ENCODE measurements at regions not wholly inside any gene's neighbourhood (a gene's known extent, or its start where the extent isn't known, plus 50 kb on each side); places are given as distances from the start of the nearest gene placed in this dataset.

DNA sequence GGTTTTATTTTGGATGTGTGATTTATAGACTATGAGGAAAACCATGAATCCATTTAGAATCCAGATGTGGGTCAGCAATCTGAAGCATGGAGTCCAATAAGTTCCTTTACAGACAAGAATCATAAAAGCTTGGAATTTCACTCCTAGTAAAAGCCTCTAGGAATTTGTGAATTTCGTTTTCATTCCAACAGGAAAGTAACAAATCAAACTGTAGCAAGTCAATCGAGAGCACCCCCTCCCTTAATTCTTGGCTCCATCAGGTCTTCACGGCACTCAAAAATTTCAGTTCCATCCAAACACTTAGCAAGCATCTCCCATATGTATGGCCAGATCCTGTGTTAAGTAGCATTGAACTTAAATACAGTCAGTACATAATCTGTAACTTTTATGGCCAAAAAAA is 143.6 kb upstream of the POU2AF2 start:
- no peaks in the 10 kb centered on the region for H3K9me3 ChIP-seq
- no peaks in the 10 kb centered on the region for H3K36me3 ChIP-seq
- no peaks in the 10 kb centered on the region for H3K27me3 ChIP-seq
- TF ChIP-seq POLR2A (IDR thresholded peaks at IDR 0.05) = no peak
- TF ChIP-seq, protein P1, sequence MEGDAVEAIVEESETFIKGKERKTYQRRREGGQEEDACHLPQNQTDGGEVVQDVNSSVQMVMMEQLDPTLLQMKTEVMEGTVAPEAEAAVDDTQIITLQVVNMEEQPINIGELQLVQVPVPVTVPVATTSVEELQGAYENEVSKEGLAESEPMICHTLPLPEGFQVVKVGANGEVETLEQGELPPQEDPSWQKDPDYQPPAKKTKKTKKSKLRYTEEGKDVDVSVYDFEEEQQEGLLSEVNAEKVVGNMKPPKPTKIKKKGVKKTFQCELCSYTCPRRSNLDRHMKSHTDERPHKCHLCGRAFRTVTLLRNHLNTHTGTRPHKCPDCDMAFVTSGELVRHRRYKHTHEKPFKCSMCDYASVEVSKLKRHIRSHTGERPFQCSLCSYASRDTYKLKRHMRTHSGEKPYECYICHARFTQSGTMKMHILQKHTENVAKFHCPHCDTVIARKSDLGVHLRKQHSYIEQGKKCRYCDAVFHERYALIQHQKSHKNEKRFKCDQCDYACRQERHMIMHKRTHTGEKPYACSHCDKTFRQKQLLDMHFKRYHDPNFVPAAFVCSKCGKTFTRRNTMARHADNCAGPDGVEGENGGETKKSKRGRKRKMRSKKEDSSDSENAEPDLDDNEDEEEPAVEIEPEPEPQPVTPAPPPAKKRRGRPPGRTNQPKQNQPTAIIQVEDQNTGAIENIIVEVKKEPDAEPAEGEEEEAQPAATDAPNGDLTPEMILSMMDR (IDR thresholded peaks at IDR 0.05) = no peak
- H3K4me3 ChIP-seq = no peak overlapping the region
- no peak overlapping the region for H3K27ac ChIP-seq
- H3K4me1 ChIP-seq = no peaks in the 10 kb centered on the region
- no peak for DNase-seq

DNA sequence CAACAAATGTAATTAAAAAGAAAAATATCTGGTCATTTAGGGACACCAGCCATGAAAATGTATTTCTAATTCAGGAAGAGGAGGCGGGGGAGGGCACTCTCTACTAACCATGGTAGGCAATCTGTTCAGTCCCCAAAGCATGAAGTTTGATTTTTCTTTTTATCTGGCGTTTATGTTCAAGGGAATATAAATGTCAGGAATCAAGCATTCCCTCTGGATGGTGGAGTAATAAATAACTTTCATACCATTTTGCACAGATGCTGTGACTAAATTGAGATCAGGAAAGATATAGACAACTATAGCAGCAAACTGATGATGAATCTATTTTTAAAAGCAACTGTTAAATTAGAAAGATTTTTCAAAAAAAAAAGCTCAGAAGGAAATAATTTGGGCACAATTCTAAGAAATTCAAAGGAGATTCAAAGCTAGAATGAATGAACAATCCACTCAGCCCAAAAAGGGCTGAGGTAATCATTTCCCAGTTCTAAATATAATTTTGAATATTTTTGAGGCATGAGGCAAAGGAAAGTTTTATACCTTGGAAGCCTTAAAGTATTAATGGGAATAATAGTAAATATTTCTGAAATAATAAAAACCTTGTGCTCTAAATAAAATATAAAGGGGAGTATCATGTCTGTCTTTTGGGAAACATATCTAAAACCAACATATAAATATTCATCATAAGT is 146.4 kb upstream of the POU2AF2 start:
- Histone ChIP-seq H3K27me3 (no peaks in the 10 kb centered on the region), H3K9me3 (no peaks in the 10 kb centered on the region), H3K4me1 (no peaks in the 10 kb centered on the region), H3K27ac (no peak overlapping the region), H3K4me3 (no peak overlapping the region), H3K36me3 (no peaks in the 10 kb centered on the region)
- no peak for TF ChIP-seq POLR2A (IDR thresholded peaks at IDR 0.05)
- TF ChIP-seq, protein P1 (IDR thresholded peaks at IDR 0.05) = no peak
- no peak for DNase-seq

DNA sequence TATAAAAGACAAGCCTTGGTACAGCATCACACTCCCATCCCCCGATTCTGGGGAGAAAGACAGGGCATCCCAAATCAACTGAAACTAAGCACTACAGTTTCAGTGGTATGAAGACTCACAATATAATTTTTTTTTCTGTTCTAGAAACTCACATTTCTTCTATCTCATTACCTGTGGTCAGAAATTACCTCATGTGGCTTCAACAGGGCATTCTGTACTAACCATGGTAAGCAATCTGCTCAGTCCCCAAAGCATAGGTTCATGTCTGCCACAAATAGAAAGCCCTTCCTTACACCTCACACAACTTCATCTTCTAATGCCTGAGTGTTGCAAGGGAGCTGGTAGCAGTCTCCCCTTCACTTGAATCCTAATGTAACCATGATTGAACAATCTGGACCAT is 147.4 kb upstream of the POU2AF2 start:
- Histone ChIP-seq H3K4me3 (no peak overlapping the region), H3K4me1 (no peaks in the 10 kb centered on the region), H3K9me3 (no peaks in the 10 kb centered on the region), H3K27me3 (no peaks in the 10 kb centered on the region), H3K36me3 (no peaks in the 10 kb centered on the region), H3K27ac (no peak overlapping the region)
- DNase-seq = no peak
- TF ChIP-seq, protein P1 (IDR thresholded peaks at IDR 0.05) = no peak
- no peak for TF ChIP-seq POLR2A (IDR thresholded peaks at IDR 0.05)

DNA sequence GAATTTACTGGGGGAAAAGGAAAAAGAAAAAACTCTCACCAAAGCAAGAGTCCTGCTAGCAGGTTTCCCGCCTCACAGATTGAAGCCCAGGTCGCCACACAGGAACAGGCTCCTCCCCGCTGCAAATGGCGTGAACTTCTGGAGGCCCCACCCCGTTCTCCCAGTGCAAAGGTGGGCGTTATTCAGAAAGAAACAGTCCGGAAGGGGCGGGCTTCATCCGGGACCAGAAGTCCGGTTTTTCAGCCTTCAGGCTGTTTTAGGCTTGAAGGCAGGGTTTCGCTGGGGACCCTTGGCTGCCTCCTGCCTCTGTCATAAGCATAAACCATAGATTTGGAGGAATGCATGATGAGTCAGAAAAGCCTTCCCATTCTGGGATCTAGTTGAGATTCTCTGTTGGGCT is 148.3 kb upstream of the POU2AF2 start:
- peak in 1 of 3 donors; percentile 31 for DNase-seq
- no peak overlapping the region for H3K27ac ChIP-seq

DNA sequence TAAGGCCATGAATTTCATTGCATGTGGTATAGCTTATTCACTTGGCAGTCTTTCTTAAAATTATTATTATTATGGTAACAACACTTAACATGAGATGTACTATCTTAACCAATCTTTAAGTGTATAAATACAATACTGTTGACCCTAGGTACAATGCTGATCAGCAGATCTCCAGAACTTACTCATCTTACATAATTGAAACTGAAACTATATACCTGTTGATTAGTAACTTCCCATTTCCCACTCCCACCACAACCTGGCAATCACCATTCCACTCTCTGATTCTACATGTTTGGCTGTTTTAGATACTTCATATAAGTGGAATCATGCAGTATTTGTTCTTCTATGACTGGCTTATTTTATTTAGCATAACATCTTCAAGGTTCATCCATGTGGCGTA is 150.2 kb upstream of the POU2AF2 start:
- no peak for DNase-seq
- H3K4me3 ChIP-seq = no peak overlapping the region
- TF ChIP-seq POLR2A (IDR thresholded peaks at IDR 0.05) = no peak
- TF ChIP-seq, protein P1 (IDR thresholded peaks at IDR 0.05) = no peak
- no peaks in the 10 kb centered on the region for H3K4me1 ChIP-seq
- no peaks in the 10 kb centered on the region for H3K27me3 ChIP-seq
- no peak overlapping the region for H3K27ac ChIP-seq
- H3K9me3 ChIP-seq = no peaks in the 10 kb centered on the region
- H3K36me3 ChIP-seq = no peaks in the 10 kb centered on the region

More for the DNA sequence above, 148.3 kb upstream of the POU2AF2 start:
- Histone ChIP-seq H3K4me3 (peak overlapping the region in 1 of 4 donors; percentile 11), H3K4me1 (no peaks in the 10 kb centered on the region), H3K36me3 (no peaks in the 10 kb centered on the region), H3K9me3 (no peaks in the 10 kb centered on the region), H3K27me3 (no peaks in the 10 kb centered on the region)
- TF ChIP-seq, protein P1 (IDR thresholded peaks at IDR 0.05) = no peak
- no peak for TF ChIP-seq POLR2A (IDR thresholded peaks at IDR 0.05)

DNA sequence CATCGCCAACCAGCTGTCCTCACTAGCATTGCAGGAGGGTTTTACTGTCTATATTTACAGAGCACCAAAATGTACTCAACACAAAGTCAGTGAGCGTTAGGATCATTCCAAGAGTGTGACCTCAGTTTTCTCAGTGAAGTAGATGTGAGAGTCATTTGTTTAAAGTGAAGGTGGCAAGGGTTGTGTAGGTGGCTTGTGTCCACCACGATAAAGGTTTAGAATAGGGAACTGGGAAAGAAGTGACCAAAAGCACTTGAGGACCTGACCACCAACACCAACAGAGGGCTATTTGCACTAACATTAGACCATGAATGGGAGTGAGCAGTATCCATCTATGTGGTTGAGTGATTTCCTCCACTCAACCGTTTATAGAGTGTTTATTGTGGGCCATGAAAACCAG is 152.5 kb upstream of the POU2AF2 start:
- TF ChIP-seq, protein P1 (IDR thresholded peaks at IDR 0.05) = no peak
- no peak for TF ChIP-seq POLR2A (IDR thresholded peaks at IDR 0.05)
- H3K36me3 ChIP-seq = no peaks in the 10 kb centered on the region
- H3K27me3 ChIP-seq = no peaks in the 10 kb centered on the region
- no peaks in the 10 kb centered on the region for H3K4me1 ChIP-seq
- no peak overlapping the region for H3K4me3 ChIP-seq
- no peaks in the 10 kb centered on the region for H3K9me3 ChIP-seq
- no peak overlapping the region for H3K27ac ChIP-seq
- no peak for DNase-seq
